GM12864 (cell line): ENCODE measurements at regions not wholly inside any gene's neighbourhood (a gene's known extent, or its start where the extent isn't known, plus 50 kb on each side); places are given as distances from the start of the nearest gene placed in this dataset.

Experiments used
- DNase-seq: peaks from one replicate; pipeline ENCODE4 v3.0.0-alpha.2; 2011; ENCODE audit warnings: low read depth
- H3K4me3 ChIP-seq: 2 replicates; pipeline ENCODE4 v1.5.1; 2011; ENCODE audit warnings: mild to moderate bottlenecking, low read depth, low read length, control low read depth
- CTCF ChIP-seq: IDR thresholded peaks from 2 replicates; pipeline ENCODE4 v1.5.1; 2011; ENCODE audit warnings: low read depth, mild to moderate bottlenecking, moderate library complexity, low read length, control low read depth, inconsistent platforms; ENCODE audit errors: missing control alignments

- TF ChIP-seq CTCF: no peak
- no peak overlapping the region for H3K4me3 ChIP-seq
- DNase-seq: no peak
Measured at GRCh38 chr2:128867311-128867710, 548.6 kb upstream of the HS6ST1 start.

- no peak for TF ChIP-seq CTCF
- no peak overlapping the region for H3K4me3 ChIP-seq
- no peak for DNase-seq
Measured at GRCh38 chr2:128867936-128868636, 549.4 kb upstream of the HS6ST1 start.

- no peak for TF ChIP-seq CTCF
- no peak overlapping the region for H3K4me3 ChIP-seq
- no peak for DNase-seq
Measured at GRCh38 chr2:128868686-128869551, 550.3 kb upstream of the HS6ST1 start.

- no peak for TF ChIP-seq CTCF
Measured at GRCh38 chr2:128874608-128875007, 555.9 kb upstream of the HS6ST1 start.

GRCh38 chr2:128876986-128877983, 558.6 kb upstream of the HS6ST1 start:
- TF ChIP-seq CTCF: no peak
- DNase-seq: no peak
- no peak overlapping the region for H3K4me3 ChIP-seq

More at GRCh38 chr2:128874608-128875007, 555.9 kb upstream of the HS6ST1 start:
- DNase-seq: no peak
- no peak overlapping the region for H3K4me3 ChIP-seq

GRCh38 chr2:128879161-128879560, 560.5 kb upstream of the HS6ST1 start:
- no peak overlapping the region for H3K4me3 ChIP-seq
- DNase-seq: no peak
- no peak for TF ChIP-seq CTCF
